Stimulated activated CD4-positive, alpha-beta T cell treated with anti-CD3 and anti-CD28 coated beads, Interleukin-4, amount 100 ng/mL, for 24 hours (primary cell): ENCODE measurements at regions not wholly inside any gene's neighbourhood (a gene's known extent, or its start where the extent isn't known, plus 50 kb on each side); places are given as distances from the start of the nearest gene placed in this dataset.

Source experiments
- DNase-seq: peaks from one replicate; pipeline ENCODE4 v3.0.0-alpha.2; 2020

- no peak for DNase-seq
Measured at GRCh38 chr20:24817351-24817750, 131.7 kb upstream of the CST7 start.

GRCh38 chr20:24818056-24818455 lies 131.0 kb upstream of the CST7 start:
- no peak for DNase-seq

GRCh38 chr20:24819331-24819965 lies 129.6 kb upstream of the CST7 start:
- DNase-seq = no peak

- DNase-seq = no peak
Measured at GRCh38 chr20:24820345-24820744, 128.7 kb upstream of the CST7 start.

GRCh38 chr20:24821391-24821790 lies 127.7 kb upstream of the CST7 start:
- no peak for DNase-seq

- no peak for DNase-seq
Measured at GRCh38 chr20:24823176-24823784, 125.8 kb upstream of the CST7 start.

- no peak for DNase-seq
Measured at GRCh38 chr20:24823989-24824693, 124.9 kb upstream of the CST7 start.

- DNase-seq = no peak
Measured at GRCh38 chr20:24825591-24825990, 123.5 kb upstream of the CST7 start.

- DNase-seq = no peak
Measured at GRCh38 chr20:24827603-24828295, 121.3 kb upstream of the CST7 start.

GRCh38 chr20:24828992-24829648 lies 119.9 kb upstream of the CST7 start:
- DNase-seq = no peak

GRCh38 chr20:24829649-24830370 lies 119.3 kb upstream of the CST7 start:
- no peak for DNase-seq

- no peak for DNase-seq
Measured at GRCh38 chr20:24830649-24831048, 118.4 kb upstream of the CST7 start.

GRCh38 chr20:24831232-24831631 lies 117.8 kb upstream of the CST7 start:
- DNase-seq = no peak

GRCh38 chr20:24832518-24832917 lies 116.6 kb upstream of the CST7 start:
- no peak for DNase-seq

- DNase-seq = no peak
Measured at GRCh38 chr20:24833592-24833991, 115.5 kb upstream of the CST7 start.

GRCh38 chr20:24834310-24834709 lies 114.8 kb upstream of the CST7 start:
- DNase-seq = no peak

- DNase-seq = no peak
Measured at GRCh38 chr20:24835195-24835594, 113.9 kb upstream of the CST7 start.

GRCh38 chr20:24836041-24836533 lies 113.0 kb upstream of the CST7 start:
- DNase-seq = no peak

- DNase-seq = no peak
Measured at GRCh38 chr20:24836661-24837299, 112.3 kb upstream of the CST7 start.

GRCh38 chr20:24837781-24838450 lies 111.2 kb upstream of the CST7 start:
- no peak for DNase-seq
